ENCODE measurements at regions not wholly inside any gene's neighbourhood (a gene's known extent, or its start where the extent isn't known, plus 50 kb on each side); places are given as distances from the start of the nearest gene placed in this dataset.

GRCh38 chr17:77844681-77845080, 113.8 kb upstream of the TNRC6C start:
- no peak for TF ChIP-seq EZH2phosphoT487 (IDR thresholded peaks at IDR 0.05; ENCODE audit: low read depth)
- no peak for TF ChIP-seq CTCF (IDR thresholded peaks at IDR 0.05; ENCODE audit: low read depth, low read length)
- peaks cover 6% of the 10 kb centered on the region for H3K4me1 ChIP-seq (ENCODE audit: low read length)
- no peak overlapping the region for H3K27ac ChIP-seq (ENCODE audit: low read length)

DNA sequence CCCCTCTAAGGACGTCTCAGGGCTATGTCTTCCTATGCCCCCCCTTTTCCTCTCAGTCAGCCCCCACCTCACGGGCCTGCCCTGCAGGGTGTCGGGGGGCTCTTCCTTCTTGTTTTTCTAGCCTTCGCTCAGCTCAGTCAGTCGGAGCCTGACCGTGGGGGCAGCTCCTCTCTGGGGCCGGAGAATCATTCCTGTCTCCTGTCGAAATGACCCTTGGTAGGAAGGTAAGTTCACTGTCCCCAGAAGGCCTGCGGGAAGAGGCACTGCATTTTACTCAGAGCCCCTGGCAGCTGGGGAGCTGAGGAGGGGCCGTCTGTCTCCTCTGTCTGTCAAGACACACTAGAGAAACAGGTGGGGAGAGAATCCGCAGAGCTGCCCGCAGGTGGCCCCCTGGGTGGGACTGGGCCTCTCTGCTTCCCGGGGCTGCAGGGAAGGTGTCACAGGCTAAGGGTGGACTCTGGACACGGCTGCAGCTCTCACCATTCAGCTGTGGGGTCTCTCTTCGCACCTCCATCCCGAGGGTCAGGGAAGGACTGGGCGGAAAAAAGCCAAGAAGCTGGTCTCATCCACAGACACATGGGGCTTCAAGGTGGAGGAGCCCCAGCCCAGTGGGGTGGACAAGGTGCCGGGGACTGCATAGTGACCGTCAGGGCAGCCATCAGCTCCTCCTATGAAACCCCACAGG, 112.8 kb upstream of the TNRC6C start:
- Histone ChIP-seq H3K4me3 (ENCODE audit: low read length) (no peak overlapping the region), H3K27ac (ENCODE audit: low read length) (no peak overlapping the region), H3K4me1 (ENCODE audit: low read length) (peaks cover 6% of the 10 kb centered on the region), H3K4me2 (ENCODE audit: low read length) (no peak overlapping the region), H3K36me3 (replicated peaks; ENCODE audit: low read depth, low read length) (no peaks in the 10 kb centered on the region), H3K27me3 (ENCODE audit: low read depth, low read length) (peaks cover 31% of the 10 kb centered on the region), H3K9ac (ENCODE audit: low read length) (no peak overlapping the region), H4K20me1 (ENCODE audit: insufficient read depth, low read length) (no peaks in the 10 kb centered on the region), H2AFZ (ENCODE audit: low read depth, low read length) (no peak overlapping the region), H3K9me3 (ENCODE audit: insufficient read depth, low read length) (no peaks in the 10 kb centered on the region), H3K79me2 (ENCODE audit: low read length) (no peaks in the 10 kb centered on the region)
- TF ChIP-seq EZH2phosphoT487 (IDR thresholded peaks at IDR 0.05; ENCODE audit: low read depth) (no peak), CTCF (IDR thresholded peaks at IDR 0.05; ENCODE audit: low read depth, low read length) (no peak)

More at GRCh38 chr17:77844681-77845080, 113.8 kb upstream of the TNRC6C start:
- Histone ChIP-seq H3K36me3 (replicated peaks; ENCODE audit: low read depth, low read length) (no peaks in the 10 kb centered on the region), H3K4me3 (ENCODE audit: low read length) (no peak overlapping the region), H3K9ac (ENCODE audit: low read length) (no peak overlapping the region), H3K79me2 (ENCODE audit: low read length) (no peaks in the 10 kb centered on the region), H3K27me3 (ENCODE audit: low read depth, low read length) (peaks cover 41% of the 10 kb centered on the region), H2AFZ (ENCODE audit: low read depth, low read length) (no peak overlapping the region), H3K4me2 (ENCODE audit: low read length) (no peak overlapping the region), H3K9me3 (ENCODE audit: insufficient read depth, low read length) (no peaks in the 10 kb centered on the region), H4K20me1 (ENCODE audit: insufficient read depth, low read length) (no peaks in the 10 kb centered on the region)

DNA sequence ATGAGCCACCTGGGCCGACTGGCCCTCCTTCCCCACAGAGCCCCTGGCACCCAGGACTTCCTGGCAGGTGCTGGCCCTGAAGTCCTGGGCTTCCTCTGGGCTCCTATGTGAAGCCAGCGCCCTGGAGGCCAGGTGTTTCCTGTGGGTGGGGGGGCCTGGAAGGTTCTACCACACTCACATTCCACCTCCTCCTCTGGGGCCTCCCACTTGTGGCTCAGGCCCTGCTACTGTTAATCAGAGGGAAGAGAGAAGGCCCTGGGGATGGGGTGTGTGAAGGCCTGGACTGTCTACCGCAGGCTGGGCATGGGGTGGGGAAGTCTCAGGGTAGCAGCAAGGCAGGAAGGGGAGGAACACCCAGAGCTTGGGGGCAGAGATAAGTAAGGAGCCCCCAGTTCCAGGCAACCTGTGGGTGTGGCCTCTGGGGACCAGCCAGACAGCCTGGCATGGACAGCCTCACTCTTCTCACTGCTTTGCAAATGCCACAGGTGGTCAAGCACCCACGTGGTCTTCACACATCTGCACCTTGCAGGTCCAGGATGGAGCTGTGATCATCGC, 111.9 kb upstream of the TNRC6C start:
- no peak for TF ChIP-seq CTCF (IDR thresholded peaks at IDR 0.05; ENCODE audit: low read depth, low read length)
- no peak for TF ChIP-seq EZH2phosphoT487 (IDR thresholded peaks at IDR 0.05; ENCODE audit: low read depth)
- Histone ChIP-seq H3K4me2 (ENCODE audit: low read length) (no peak overlapping the region), H3K27me3 (ENCODE audit: low read depth, low read length) (peaks cover 25% of the 10 kb centered on the region), H3K79me2 (ENCODE audit: low read length) (no peaks in the 10 kb centered on the region), H3K27ac (ENCODE audit: low read length) (no peak overlapping the region), H3K9me3 (ENCODE audit: insufficient read depth, low read length) (no peaks in the 10 kb centered on the region), H3K4me1 (ENCODE audit: low read length) (peaks cover 6% of the 10 kb centered on the region), H3K9ac (ENCODE audit: low read length) (no peak overlapping the region), H4K20me1 (ENCODE audit: insufficient read depth, low read length) (no peaks in the 10 kb centered on the region), H2AFZ (ENCODE audit: low read depth, low read length) (no peak overlapping the region), H3K4me3 (ENCODE audit: low read length) (no peak overlapping the region), H3K36me3 (replicated peaks; ENCODE audit: low read depth, low read length) (no peaks in the 10 kb centered on the region)

GRCh38 chr17:77847221-77848085, 111.0 kb upstream of the TNRC6C start:
- no peaks in the 10 kb centered on the region for H3K36me3 ChIP-seq (replicated peaks; ENCODE audit: low read depth, low read length)
- no peak overlapping the region for H3K9ac ChIP-seq (ENCODE audit: low read length)
- H3K4me2 ChIP-seq (ENCODE audit: low read length), result no peak overlapping the region
- H3K27ac ChIP-seq (ENCODE audit: low read length), result no peak overlapping the region
- H3K79me2 ChIP-seq (ENCODE audit: low read length), result no peaks in the 10 kb centered on the region
- peaks cover 16% of the 10 kb centered on the region for H3K27me3 ChIP-seq (ENCODE audit: low read depth, low read length)
- no peak overlapping the region for H3K4me3 ChIP-seq (ENCODE audit: low read length)
- H3K4me1 ChIP-seq (ENCODE audit: low read length), result peaks cover 6% of the 10 kb centered on the region
- no peak for TF ChIP-seq CTCF (IDR thresholded peaks at IDR 0.05; ENCODE audit: low read depth, low read length)
- TF ChIP-seq EZH2phosphoT487 (IDR thresholded peaks at IDR 0.05; ENCODE audit: low read depth), result no peak
- no peaks in the 10 kb centered on the region for H3K9me3 ChIP-seq (ENCODE audit: insufficient read depth, low read length)
- H4K20me1 ChIP-seq (ENCODE audit: insufficient read depth, low read length), result no peaks in the 10 kb centered on the region
- no peak overlapping the region for H2AFZ ChIP-seq (ENCODE audit: low read depth, low read length)

Measured in OCI-LY3 (cell line).